ENCODE measurements at regions not wholly inside any gene's neighbourhood (a gene's known extent, or its start where the extent isn't known, plus 50 kb on each side); places are given as distances from the start of the nearest gene placed in this dataset.

DNA sequence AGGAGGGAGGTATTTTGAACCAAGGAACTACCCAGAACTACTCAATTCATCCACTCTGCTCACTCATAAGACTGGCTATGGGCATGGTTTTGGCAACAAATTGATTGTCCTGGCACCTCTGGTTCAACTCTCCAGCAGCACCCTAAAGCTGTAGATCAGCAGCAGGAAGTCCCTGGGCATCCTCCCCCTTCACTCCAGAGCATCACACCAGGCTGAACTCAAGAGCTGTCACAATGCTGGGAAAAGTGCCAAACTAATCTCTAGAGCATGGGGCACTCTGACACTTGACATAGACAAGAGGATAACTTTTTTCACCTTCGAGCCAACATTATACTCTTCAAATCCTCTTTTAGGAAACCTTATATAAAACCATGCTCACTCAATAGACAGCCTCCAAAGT is 154.1 kb upstream of the RBBP8 start:
- no peaks in the 10 kb centered on the region for H3K27me3 ChIP-seq (ENCODE audit: insufficient read depth, low read length)
- no peak overlapping the region for H2AFZ ChIP-seq (ENCODE audit: low read length)
- H3K4me3 ChIP-seq (ENCODE audit: low read depth, low read length, poor library complexity, severe bottlenecking), result no peak overlapping the region
- no peaks in the 10 kb centered on the region for H3K4me1 ChIP-seq (ENCODE audit: insufficient read depth, low read length, severe bottlenecking)
- H3K27ac ChIP-seq (ENCODE audit: low read depth, low read length, poor library complexity, severe bottlenecking), result no peak overlapping the region
- H3K9me2 ChIP-seq (ENCODE audit: low read depth, low read length), result no peaks in the 10 kb centered on the region
- no peak overlapping the region for H3K9ac ChIP-seq (ENCODE audit: low read length)
- no peaks in the 10 kb centered on the region for H3K36me3 ChIP-seq (ENCODE audit: insufficient read depth, low read length)
- no peaks in the 10 kb centered on the region for H4K20me1 ChIP-seq (ENCODE audit: insufficient read depth, low read length)
- H3K79me2 ChIP-seq (ENCODE audit: insufficient read depth, low read length), result no peaks in the 10 kb centered on the region
- H3F3A ChIP-seq (ENCODE audit: insufficient read depth, low read length), result no peaks in the 10 kb centered on the region
- TF ChIP-seq, protein P1, sequence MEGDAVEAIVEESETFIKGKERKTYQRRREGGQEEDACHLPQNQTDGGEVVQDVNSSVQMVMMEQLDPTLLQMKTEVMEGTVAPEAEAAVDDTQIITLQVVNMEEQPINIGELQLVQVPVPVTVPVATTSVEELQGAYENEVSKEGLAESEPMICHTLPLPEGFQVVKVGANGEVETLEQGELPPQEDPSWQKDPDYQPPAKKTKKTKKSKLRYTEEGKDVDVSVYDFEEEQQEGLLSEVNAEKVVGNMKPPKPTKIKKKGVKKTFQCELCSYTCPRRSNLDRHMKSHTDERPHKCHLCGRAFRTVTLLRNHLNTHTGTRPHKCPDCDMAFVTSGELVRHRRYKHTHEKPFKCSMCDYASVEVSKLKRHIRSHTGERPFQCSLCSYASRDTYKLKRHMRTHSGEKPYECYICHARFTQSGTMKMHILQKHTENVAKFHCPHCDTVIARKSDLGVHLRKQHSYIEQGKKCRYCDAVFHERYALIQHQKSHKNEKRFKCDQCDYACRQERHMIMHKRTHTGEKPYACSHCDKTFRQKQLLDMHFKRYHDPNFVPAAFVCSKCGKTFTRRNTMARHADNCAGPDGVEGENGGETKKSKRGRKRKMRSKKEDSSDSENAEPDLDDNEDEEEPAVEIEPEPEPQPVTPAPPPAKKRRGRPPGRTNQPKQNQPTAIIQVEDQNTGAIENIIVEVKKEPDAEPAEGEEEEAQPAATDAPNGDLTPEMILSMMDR (IDR thresholded peaks at IDR 0.05; ENCODE audit: low read length), result no peak
- no peak for TF ChIP-seq EZH2 (IDR thresholded peaks at IDR 0.05; ENCODE audit: borderline replicate concordance, low read length)
- H3K4me2 ChIP-seq (ENCODE audit: low read length), result no peak overlapping the region
- no peaks in the 10 kb centered on the region for H3K9me3 ChIP-seq (ENCODE audit: low read length)

GRCh38 chr18:22783245-22783644 is 149.9 kb upstream of the RBBP8 start:
- Histone ChIP-seq H3K27me3 (ENCODE audit: insufficient read depth, low read length) (no peaks in the 10 kb centered on the region), H3K9ac (ENCODE audit: low read length) (no peak overlapping the region), H3K27ac (ENCODE audit: low read depth, low read length, poor library complexity, severe bottlenecking) (no peak overlapping the region), H3K9me2 (ENCODE audit: low read depth, low read length) (no peaks in the 10 kb centered on the region), H3K36me3 (ENCODE audit: insufficient read depth, low read length) (no peaks in the 10 kb centered on the region), H3K4me2 (ENCODE audit: low read length) (no peak overlapping the region), H3K4me1 (ENCODE audit: insufficient read depth, low read length, severe bottlenecking) (no peaks in the 10 kb centered on the region), H3F3A (ENCODE audit: insufficient read depth, low read length) (no peaks in the 10 kb centered on the region), H2AFZ (ENCODE audit: low read length) (no peak overlapping the region), H4K20me1 (ENCODE audit: insufficient read depth, low read length) (no peaks in the 10 kb centered on the region), H3K4me3 (ENCODE audit: low read depth, low read length, poor library complexity, severe bottlenecking) (no peak overlapping the region), H3K9me3 (ENCODE audit: low read length) (no peaks in the 10 kb centered on the region), H3K79me2 (ENCODE audit: insufficient read depth, low read length) (no peaks in the 10 kb centered on the region)
- TF ChIP-seq EZH2 (IDR thresholded peaks at IDR 0.05; ENCODE audit: borderline replicate concordance, low read length), result no peak
- TF ChIP-seq, protein P1 (IDR thresholded peaks at IDR 0.05; ENCODE audit: low read length), result no peak

DNA sequence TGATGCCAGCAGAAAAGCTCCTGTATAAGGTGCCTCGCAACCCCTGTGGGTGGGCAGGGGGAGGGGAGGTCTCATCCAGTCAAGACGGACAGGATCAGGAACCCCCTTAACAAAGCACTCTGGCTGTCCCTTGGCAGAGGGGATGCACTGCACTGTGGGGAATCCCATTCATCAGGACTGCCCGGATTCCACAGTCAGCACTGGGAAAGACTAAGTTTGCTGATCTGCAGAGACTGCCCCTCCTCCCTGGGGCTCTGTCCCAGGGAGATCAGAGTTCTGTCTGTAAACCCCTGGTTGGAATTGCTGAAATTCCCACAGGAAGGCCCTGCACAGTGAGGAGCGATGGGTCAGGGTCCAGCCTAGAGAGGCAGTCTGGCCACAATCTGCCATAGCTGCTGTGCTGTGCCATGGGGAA is 149.5 kb upstream of the RBBP8 start:
- TF ChIP-seq EZH2 (IDR thresholded peaks at IDR 0.05; ENCODE audit: borderline replicate concordance, low read length), result no peak
- TF ChIP-seq, protein P1 (IDR thresholded peaks at IDR 0.05; ENCODE audit: low read length), result no peak
- no peaks in the 10 kb centered on the region for H3K9me3 ChIP-seq (ENCODE audit: low read length)
- no peaks in the 10 kb centered on the region for H3K4me1 ChIP-seq (ENCODE audit: insufficient read depth, low read length, severe bottlenecking)
- H2AFZ ChIP-seq (ENCODE audit: low read length), result no peak overlapping the region
- no peaks in the 10 kb centered on the region for H3F3A ChIP-seq (ENCODE audit: insufficient read depth, low read length)
- no peak overlapping the region for H3K9ac ChIP-seq (ENCODE audit: low read length)
- no peak overlapping the region for H3K27ac ChIP-seq (ENCODE audit: low read depth, low read length, poor library complexity, severe bottlenecking)
- H3K4me2 ChIP-seq (ENCODE audit: low read length), result no peak overlapping the region
- H3K36me3 ChIP-seq (ENCODE audit: insufficient read depth, low read length), result no peaks in the 10 kb centered on the region
- no peak overlapping the region for H3K4me3 ChIP-seq (ENCODE audit: low read depth, low read length, poor library complexity, severe bottlenecking)
- no peaks in the 10 kb centered on the region for H4K20me1 ChIP-seq (ENCODE audit: insufficient read depth, low read length)
- no peaks in the 10 kb centered on the region for H3K79me2 ChIP-seq (ENCODE audit: insufficient read depth, low read length)
- no peaks in the 10 kb centered on the region for H3K27me3 ChIP-seq (ENCODE audit: insufficient read depth, low read length)
- H3K9me2 ChIP-seq (ENCODE audit: low read depth, low read length), result no peaks in the 10 kb centered on the region
